ENCODE measurements at regions not wholly inside any gene's neighbourhood (a gene's known extent, or its start where the extent isn't known, plus 50 kb on each side); places are given as distances from the start of the nearest gene placed in this dataset.
"Not testable (repeated sequence)": the region's sequence is repeated elsewhere in the genome, so short reads cannot be mapped to it uniquely, and the experiment has no call there.

DNA sequence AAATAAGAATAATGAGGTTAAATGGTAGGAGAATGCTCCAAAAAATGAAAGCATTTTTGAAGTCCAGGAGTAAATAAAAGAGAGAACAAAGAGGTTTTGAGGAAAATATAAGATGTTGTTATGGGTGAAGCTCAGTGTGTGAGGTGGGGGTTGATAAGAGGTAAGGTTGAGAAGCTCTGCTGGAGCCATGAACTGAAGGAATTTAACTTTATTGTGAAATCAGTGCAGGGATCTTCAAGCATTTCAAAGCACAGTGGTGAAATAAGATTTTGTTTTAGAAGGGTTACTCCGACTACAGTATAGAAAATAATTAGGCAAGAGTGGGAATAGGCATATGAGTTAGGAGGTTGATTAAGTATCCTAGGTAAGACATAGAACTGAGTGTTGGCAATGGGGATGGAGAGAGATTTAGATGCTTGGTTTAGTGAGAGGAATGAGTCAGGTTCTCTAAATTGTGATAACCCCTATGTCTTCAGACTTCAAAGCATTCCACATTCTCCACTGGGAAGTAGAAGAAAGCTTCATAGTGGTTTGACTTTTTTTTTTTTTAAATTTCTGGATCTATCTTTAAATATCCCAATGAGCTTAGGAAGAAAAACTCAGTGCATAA lies 403.2 kb downstream of the AASDHPPT start:
- DNase-seq (ENCODE audit: low read depth in 2 of 3, low spot score in 2 of 3), result no peak

DNA sequence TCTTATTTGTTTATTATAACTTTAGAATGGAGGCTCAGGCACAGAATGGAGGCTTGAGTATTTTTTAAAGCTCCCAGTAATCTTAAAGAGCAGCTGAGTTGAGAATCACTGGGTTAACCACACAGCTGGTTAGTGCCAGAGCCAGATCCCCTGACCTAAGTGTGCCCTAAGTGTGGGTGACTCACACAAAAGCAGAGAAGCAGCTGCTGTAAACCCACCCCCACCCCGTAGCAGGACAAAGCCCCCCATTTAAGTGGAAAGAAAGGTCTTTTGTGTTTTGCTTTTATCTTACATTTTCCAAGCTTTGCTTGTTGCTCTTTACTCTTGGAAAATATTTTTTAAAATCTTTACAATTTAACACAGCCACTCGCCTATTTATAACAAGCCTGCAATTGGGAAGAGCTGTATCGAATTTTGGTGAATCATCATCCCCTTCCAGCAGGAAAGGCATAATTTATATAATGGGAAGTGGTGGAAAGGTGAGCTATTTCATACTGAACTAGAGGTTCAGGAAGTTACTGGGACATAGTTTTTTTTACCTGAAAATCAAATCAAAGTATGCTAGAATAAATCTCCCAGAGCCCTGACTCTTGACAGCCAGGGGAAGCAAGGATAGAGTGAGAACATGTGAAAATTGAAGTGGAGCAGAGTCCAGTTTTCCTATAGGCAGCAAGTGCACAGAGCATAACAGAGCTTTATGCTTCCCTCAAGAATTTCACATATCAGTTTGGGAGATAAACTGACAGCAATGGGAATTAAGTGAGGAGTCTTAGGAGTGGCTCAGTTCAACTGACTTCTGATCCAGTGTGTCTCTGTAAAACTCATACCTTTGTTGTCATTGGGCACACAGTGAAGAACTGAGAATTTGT lies 405.7 kb downstream of the AASDHPPT start:
- no peak for DNase-seq (ENCODE audit: low read depth in 2 of 3, low spot score in 2 of 3)

DNA sequence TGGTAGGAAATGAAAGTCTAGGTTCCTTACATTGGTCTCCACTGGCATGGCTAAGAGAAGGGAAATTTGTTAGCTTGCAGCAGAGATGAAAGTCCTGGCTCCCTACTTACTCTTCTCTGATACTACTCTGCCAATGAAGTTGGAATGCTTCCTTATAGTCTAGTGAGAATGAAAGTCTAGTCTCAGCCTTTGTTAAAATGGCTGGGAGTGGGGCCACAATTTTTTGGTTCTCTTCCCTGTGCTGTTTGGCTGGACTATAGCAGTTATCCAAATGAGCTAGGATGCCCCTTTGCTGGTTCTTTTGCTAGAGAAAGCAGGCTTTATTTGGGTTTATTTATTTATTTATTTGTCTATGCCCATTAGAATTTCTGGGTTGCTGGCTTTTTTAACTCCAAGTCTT lies 414.3 kb downstream of the AASDHPPT start:
- no peak for DNase-seq (ENCODE audit: low read depth in 2 of 3, low spot score in 2 of 3)

DNA sequence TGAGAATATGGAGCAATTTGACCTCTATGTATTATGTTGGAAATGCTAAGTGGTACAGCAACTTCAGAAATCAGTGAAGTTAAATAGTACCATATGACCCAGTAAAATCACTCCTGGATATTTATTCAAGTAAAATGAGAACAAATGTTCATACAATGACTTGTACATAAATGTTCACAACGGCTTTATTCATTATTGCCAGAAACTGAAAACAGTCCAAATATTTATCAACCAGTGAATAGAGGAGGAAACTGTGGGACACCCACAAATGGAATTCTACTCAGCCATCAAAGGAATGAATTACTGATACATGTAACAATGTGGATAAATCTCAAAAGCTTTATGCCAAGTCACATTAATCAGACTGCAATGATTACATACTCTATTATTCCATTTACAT lies 416.3 kb downstream of the AASDHPPT start:
- no peak for DNase-seq (ENCODE audit: low read depth in 2 of 3, low spot score in 2 of 3)

DNA sequence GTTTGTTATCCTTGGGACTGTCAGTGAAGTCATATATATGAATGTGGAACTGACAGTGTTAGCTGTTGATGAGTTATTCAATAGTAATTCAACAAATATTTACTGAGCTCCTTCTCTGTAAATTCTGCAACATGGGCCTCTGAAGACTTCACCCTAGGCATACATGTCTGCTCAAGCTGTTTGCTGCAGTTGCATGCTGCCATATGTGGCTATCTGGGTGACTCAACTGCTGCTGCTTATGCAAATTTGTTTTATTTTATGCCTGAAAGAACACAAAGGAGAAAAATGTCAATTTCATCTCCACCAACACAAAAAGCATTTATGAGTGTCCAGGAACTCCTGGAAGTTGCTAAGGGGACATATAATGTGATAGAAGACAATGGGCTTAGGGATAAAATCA lies 417.6 kb downstream of the AASDHPPT start:
- DNase-seq (ENCODE audit: low read depth in 2 of 3, low spot score in 2 of 3), result no peak

DNA sequence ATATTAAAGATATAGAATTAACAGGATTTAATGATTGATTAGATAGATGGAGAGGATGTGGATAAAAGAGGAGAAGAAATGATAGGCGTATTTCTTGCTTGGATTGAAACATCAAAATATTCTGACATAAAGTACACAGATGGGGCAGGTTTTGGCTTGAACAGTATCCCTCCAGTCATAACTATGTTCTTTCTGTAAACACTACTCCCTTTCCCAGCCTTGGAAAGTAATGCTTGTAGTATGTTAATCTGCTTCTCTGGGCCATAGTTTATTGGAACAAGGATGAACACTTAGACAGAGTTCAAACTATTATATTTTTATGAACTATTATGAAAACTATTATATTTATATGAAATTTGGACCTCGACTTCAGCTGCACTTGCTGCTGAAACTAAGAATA lies 419.2 kb downstream of the AASDHPPT start:
- DNase-seq (ENCODE audit: low read depth in 2 of 3, low spot score in 2 of 3), result no peak

DNA sequence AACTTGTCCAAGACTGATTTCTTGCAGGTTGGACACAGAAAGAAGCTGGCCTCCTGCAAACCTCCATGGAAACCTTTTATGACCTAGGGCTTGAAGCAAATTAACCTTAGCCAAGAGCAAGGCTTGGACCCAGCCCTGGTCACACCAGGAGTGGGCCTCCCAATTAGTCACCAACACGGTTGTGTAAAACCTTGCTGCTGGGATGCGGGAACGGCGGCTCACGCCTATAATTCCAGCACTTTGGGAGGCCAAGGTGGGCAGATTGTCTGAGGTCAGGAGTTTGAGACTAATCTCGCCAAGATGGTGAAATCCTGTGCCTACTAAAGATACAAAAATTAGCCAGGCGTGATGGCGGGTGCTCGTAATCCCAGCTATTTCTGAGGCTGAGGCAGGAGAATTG lies 419.9 kb downstream of the AASDHPPT start:
- no peak for DNase-seq (ENCODE audit: low read depth in 2 of 3, low spot score in 2 of 3)

DNA sequence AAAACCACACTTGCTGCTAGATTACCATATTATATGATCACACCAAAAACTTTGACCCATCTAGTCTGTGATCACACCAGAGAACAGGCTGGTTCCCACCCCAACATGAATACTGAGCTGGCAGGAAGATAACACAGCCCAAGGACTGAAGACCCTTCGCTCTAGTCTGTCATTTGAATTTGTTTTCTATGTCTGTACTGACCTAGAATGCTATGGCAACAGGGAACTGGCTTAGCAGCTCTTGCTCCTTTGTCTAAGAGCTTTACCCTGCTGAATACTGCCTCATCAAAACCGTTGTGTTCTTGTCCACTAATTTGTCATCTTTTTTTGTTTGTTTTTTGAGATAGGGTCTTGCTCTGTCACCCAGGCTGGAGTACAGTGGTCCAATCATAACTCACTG lies 420.4 kb downstream of the AASDHPPT start:
- no peak for DNase-seq (ENCODE audit: low read depth in 2 of 3, low spot score in 2 of 3)

DNA sequence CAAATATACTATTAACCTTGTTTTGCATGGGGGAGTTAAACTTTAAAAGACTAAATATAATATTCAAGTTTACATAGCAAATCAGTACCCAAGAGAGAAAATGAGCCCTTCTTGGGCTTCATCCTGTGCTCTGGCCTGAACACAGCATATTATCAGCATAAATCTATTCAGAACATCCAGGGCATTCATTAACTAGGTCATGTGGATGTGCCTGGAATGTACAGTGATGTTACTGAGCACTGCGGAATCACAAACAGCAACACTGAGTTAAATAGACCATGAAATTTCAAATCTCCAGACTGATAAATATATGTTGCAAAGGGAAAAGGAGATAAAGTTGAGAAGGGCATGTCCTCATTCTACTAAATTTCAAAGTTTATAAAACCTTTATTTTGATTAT lies 426.4 kb downstream of the AASDHPPT start:
- no peak for DNase-seq (ENCODE audit: low read depth in 2 of 3, low spot score in 2 of 3)

DNA sequence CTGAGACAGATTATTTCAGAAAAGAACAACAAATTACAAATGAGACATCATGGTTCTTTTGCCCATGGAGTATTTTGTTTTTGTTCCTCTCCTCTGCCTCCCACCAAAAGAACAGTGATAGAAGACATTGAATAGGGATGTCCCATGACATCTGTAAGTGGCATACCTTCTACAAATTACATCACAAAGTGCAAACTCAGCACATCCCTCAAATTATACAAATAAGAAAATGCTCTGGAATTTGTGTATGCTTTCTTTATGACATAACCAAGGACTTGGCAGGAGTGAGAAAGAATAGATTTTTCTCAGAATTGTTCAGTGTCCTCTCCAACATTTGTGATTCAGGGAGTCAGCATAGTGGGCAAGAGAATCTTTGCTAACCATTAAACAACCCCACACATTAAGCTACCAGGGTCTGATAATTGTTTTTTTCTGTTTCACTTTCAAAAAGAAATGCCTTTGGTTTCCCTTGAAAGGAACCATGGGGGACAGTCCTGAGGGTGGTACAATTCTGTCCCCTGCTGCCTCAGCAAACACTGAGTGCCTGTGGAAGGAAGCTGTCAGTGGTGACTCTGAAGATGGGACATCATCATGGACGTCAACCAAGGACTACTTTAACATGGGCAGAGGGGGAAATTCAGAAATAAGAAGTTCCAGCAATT lies 430.3 kb downstream of the AASDHPPT start:
- no peak for DNase-seq (ENCODE audit: low read depth in 2 of 3, low spot score in 2 of 3)

DNA sequence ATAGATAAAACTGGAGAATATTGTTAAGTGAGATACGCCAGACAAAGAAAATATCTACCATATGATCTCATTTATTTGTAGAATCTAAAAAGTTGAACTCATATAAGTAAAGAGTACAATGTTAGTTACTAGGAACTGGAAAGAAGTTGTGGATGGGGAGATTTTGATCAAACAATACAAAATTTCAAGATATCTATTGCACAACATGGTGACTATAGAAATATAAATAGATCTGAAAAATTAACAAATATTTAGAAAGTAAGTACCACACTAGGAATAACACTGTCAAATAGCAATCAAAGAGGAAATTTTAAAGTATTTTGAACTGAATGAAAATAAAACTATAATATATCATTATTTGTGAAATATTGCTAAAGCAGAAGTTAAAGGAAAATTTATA lies 437.2 kb downstream of the AASDHPPT start:
- no peak for DNase-seq (ENCODE audit: low read depth in 2 of 3, low spot score in 2 of 3)

DNA sequence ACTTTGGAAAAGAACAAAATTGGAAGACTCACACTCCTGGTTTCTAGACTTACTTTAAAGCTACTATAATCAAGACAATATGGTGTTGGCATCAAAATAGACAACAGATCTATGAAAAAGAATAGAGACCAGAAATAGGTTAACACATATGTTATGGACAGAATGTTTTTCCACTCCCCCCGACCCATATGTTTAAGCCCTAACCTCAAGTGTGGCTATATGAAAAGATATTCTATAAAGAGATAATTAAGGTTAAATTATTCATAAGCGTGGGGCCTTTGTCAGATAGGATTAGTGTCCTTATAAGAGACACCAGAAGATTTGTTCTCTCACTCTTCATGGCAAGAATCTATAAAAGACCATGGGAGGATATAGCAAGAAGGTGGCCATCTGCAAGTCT lies 440.0 kb downstream of the AASDHPPT start:
- DNase-seq (ENCODE audit: low read depth in 2 of 3, low spot score in 2 of 3), result no peak

DNA sequence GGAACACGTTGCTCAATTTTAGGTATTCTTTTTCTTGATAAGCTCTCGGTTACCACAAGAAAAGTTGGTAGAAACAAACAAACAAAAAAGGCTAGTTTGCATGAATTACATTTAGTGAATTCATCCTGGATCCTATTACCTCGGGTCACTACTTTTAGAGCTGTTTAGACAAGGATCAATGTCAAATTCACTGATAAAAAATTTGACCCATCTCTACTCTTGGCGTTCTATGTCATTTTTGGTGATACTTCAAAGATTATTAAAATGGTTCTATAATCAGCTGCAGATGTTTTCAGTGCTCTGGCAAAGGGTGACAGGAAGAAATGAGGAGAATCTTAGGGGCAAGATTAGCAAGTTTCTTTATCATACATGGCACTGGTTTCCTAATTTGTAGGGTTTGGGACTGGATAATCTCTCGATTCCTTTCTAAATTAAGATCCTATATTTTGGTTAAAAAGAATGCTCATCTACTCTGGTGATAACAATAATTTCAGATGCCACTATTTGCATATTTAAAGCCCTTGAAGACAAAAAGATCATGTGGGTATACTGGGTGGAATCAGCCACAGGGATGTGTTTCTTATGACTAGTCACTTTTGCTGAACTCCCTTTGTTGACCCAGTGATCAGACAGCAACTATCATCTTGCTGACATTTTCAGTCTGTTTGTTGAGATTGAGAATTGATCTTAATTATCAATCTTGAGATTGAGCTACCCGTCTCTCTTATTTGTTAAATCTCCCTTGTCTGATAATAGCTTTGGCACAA lies 442.9 kb downstream of the AASDHPPT start:
- no peak for DNase-seq (ENCODE audit: low read depth in 2 of 3, low spot score in 2 of 3)

DNA sequence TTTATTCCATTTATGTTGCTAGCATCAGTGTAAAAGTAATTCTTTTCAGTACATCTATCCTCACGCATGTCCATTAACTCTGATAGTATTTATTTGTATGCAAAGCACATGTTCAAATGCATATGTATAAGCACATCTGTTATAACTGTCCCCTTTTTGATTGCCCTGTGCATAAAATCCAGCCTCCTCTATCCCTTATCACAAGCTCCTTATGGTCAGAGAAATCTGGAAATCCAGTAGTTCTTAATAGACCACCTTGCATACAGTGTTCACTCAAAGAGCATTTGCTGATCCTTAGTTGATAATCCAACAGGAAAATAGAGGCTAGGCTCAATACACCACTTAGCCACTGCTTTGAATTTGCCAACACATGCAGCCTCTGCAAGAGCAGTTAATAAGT lies 443.5 kb downstream of the AASDHPPT start:
- no peak for DNase-seq (ENCODE audit: low read depth in 2 of 3, low spot score in 2 of 3)

DNA sequence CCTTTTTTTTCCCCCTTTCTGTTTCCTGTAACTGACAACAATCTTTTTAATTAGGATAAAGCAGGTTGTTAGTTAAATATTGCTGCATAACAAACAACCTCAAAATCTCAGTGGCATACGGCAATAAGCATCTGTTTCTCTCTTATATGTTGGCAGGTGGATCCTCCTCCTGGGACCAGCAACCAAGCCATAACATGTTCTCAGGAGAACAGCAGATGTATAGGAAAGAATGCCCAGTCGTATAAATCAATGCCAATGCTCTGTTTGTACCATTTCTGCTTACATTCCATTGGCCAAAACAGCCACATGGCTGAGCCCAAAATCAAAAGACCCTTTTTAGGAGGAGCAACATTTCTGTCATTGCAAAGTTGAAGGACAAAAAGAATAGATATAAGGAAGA lies 445.7 kb downstream of the AASDHPPT start:
- DNase-seq (ENCODE audit: low read depth in 2 of 3, low spot score in 2 of 3), result no peak

DNA sequence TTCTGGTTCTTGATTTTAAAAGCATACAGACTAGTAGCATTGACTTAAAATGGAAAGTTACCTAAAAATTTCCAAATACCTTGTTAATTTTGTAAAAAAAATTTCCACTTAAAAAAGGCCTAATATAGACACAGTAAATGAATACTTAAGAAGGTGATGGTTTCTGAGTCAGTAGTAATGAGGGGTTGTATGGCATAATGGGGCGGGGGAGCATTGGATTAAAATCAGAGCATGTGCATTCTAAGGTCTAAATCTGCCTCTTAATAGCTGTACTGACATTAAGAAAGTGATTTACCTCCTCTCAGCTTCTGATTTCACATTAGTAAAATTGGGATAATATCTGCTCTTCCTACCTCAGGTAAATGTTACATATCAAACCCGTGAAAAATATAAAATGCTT lies 446.5 kb downstream of the AASDHPPT start:
- no peak for DNase-seq (ENCODE audit: low read depth in 2 of 3, low spot score in 2 of 3)

DNA sequence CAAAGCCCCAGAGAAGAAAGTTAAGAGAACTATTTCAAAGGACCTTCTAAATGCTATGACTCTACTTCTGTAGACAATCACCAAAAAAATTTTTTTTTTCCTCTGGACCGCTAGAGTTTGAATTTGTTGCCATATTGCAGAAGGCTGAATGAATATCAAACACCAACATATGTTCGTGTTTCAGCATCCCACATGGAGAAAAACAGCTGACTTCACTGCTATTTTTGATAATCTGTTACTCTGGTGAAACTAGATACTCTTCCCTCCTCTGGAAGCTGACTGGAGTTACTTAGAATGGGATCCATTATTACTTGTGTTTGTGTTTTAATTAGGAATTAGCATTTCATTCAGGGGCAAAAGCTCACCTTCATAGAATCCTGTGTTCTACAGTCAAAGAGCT lies 447.0 kb downstream of the AASDHPPT start:
- DNase-seq (ENCODE audit: low read depth in 2 of 3, low spot score in 2 of 3), result no peak

DNA sequence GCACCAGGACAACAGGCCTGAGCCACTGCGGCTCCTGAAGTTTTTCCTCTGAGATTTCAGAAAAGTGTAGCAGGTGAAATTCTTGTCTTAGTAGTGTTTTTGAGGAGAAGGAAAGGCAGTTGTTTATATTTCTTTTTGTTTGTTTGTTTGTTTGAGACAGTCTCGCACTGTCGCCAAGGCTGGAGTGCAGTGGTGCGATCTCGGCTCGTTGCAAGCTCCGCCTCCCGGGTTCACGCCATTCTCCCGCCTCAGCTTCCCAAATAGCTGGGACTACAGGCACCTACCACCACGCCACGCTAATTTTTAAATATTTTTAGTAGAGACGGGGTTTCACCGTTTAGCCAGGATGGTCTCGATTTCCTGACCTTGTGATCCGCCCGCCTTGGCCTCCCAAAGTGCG lies 454.2 kb downstream of the AASDHPPT start:
- not testable (repeated sequence) for DNase-seq (ENCODE audit: low read depth in 2 of 3, low spot score in 2 of 3)

DNA sequence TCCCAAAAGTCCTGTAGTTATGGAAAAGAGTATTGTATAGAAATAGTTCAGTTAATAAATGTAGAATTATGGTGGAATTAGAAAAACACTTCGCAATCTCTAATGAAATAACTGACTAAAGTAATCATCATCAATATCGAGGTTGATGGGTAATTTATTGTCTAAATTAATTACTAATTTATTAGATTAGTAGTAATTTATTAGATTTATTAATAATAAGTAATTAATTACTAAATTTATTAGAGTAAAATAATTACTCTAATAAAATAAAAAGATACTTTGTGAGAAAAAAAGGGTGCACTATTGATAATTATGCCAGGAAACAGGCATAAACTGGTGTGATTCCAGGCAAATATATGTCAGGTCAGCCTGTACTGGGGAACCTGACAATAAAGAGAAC lies 455.6 kb downstream of the AASDHPPT start:
- no peak for DNase-seq (ENCODE audit: low read depth in 2 of 3, low spot score in 2 of 3)

DNA sequence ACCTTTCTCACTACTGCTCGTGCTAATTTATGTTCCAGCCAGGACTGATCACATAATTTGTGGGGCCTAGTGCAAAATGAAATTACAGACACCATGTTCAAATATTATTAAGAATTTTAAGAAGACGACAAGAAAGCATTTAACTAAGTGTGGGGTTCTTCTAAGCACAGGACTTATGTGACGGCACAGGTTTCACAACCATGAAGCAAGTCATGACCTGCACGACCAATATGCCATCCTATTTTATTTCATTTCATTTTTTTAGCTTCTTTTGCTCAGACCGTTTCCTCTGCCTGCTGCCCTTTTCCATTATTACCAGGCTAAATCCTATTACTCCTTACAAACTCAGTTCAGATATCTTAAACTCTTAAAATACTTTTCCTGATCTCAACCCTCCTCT lies 462.5 kb downstream of the AASDHPPT start:
- DNase-seq (ENCODE audit: low read depth in 2 of 3, low spot score in 2 of 3), result no peak

DNA sequence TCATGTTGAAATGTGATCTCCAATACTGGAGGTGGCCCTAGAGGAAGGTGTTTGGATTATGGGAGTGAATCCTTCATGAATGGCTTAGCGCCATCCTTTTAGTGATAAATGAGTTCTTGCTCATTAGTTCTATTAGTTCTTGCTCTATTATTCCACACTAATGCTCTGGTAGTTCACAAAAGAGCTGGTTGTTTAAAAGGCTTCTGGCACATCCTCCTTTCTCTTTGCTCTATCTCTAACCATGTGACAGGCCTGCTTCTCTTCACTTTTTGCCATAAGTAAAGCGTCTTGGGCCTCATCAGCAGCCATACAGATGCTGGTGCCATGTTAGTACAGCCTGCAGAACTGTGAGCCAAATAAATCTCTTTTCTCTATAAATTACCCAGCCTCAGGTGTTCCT lies 469.9 kb downstream of the GUCY1A2 start:
- DNase-seq (ENCODE audit: low read depth in 2 of 3, low spot score in 2 of 3), result no peak

Measured in hematopoietic multipotent progenitor cell (in vitro differentiated cells).